Muscle of leg (tissue), 3 donors: ENCODE measurements at regions not wholly inside any gene's neighbourhood (a gene's known extent, or its start where the extent isn't known, plus 50 kb on each side); places are given as distances from the start of the nearest gene placed in this dataset.

Experiments used
- DNase-seq: peaks from one replicate; pipeline ENCODE4 v3.0.0; 2013
- H3K27ac ChIP-seq: one replicate; pipeline ENCODE4 v1.5.1; 2013; ENCODE audit warnings: mild to moderate bottlenecking, low read length, control low read depth
- H3K27me3 ChIP-seq: one replicate; pipeline ENCODE4 v1.6.1; 2013; ENCODE audit warnings: low read length; ENCODE audit not compliant: control insufficient read depth, insufficient read depth
- H3K36me3 ChIP-seq: one replicate; pipeline ENCODE4 v1.6.1; 2013; ENCODE audit warnings: low read length; ENCODE audit not compliant: control insufficient read depth, insufficient read depth
- H3K4me1 ChIP-seq: one replicate; pipeline ENCODE4 v1.6.1; 2013; ENCODE audit warnings: low read length; ENCODE audit not compliant: control insufficient read depth, insufficient read depth
- H3K4me3 ChIP-seq: one replicate; pipeline ENCODE4 v1.5.1; 2013; ENCODE audit warnings: low read length, control low read depth
- H3K9me3 ChIP-seq: replicated peaks from 2 replicates; pipeline ENCODE4 v1.6.1; 2013; ENCODE audit warnings: low read depth, low read length; ENCODE audit not compliant: control insufficient read depth
- WGBS: methylation state at CpG from one replicate; pipeline ENCODE4 v1.1.5; 2013; ENCODE audit warnings: missing lambda C conversion rate; ENCODE audit not compliant: insufficient coverage; 5-methylcytosine and 5-hydroxymethylcytosine counted together

GRCh38 chr18:24897461-24897860, 437.0 kb downstream of the HRH4 start:
- Histone ChIP-seq H3K9me3 (no peaks in the 10 kb centered on the region), H3K36me3 (no peaks in the 10 kb centered on the region), H3K27me3 (no peaks in the 10 kb centered on the region), H3K4me1 (no peaks in the 10 kb centered on the region), H3K27ac (no peak overlapping the region), H3K4me3 (no peak overlapping the region)
- no peak for DNase-seq
- WGBS: no CpG with 5 or more reads among the region's 1 CpG

- peaks cover 5% of the 10 kb centered on the region for H3K4me1 ChIP-seq
- H3K36me3 ChIP-seq: no peaks in the 10 kb centered on the region
- H3K27me3 ChIP-seq: no peaks in the 10 kb centered on the region
- H3K9me3 ChIP-seq: no peaks in the 10 kb centered on the region
- no peak overlapping the region for H3K4me3 ChIP-seq
- H3K27ac ChIP-seq: no peak overlapping the region
- peak; percentile 88 for DNase-seq
Measured at GRCh38 chr18:24910221-24910620, 441.7 kb downstream of the ZNF521 start.

- peak; percentile 68 for DNase-seq
- no peaks in the 10 kb centered on the region for H3K9me3 ChIP-seq
- peaks cover 5% of the 10 kb centered on the region for H3K4me1 ChIP-seq
- H3K4me3 ChIP-seq: no peak overlapping the region
- no peaks in the 10 kb centered on the region for H3K36me3 ChIP-seq
- H3K27me3 ChIP-seq: no peaks in the 10 kb centered on the region
- peak overlapping the region; percentile 8 for H3K27ac ChIP-seq
- WGBS: 33% methylated on average over 1 of the region's 8 CpGs
Measured at GRCh38 chr18:24913507-24914170, 438.3 kb downstream of the ZNF521 start.

GRCh38 chr18:24914171-24914525, 437.8 kb downstream of the ZNF521 start:
- DNase-seq: no peak
- 0% methylated on average over 1 of the region's 1 CpG for WGBS
- Histone ChIP-seq H3K4me1 (peaks cover 5% of the 10 kb centered on the region), H3K27ac (peak overlapping the region; percentile 8), H3K36me3 (no peaks in the 10 kb centered on the region), H3K27me3 (no peaks in the 10 kb centered on the region), H3K9me3 (no peaks in the 10 kb centered on the region), H3K4me3 (no peak overlapping the region)

- 59% methylated on average over 3 of the region's 8 CpGs for WGBS
Measured at GRCh38 chr18:24914685-24915084, 437.3 kb downstream of the ZNF521 start.

GRCh38 chr18:24915547-24915946, 436.4 kb downstream of the ZNF521 start:
- no peak overlapping the region for H3K27ac ChIP-seq
- peaks cover 5% of the 10 kb centered on the region for H3K4me1 ChIP-seq
- H3K4me3 ChIP-seq: no peak overlapping the region
- H3K36me3 ChIP-seq: no peaks in the 10 kb centered on the region
- no peaks in the 10 kb centered on the region for H3K27me3 ChIP-seq
- WGBS: no CpG with 5 or more reads among the region's 4 CpGs
- no peaks in the 10 kb centered on the region for H3K9me3 ChIP-seq
- no peak for DNase-seq

More at GRCh38 chr18:24914685-24915084, 437.3 kb downstream of the ZNF521 start:
- Histone ChIP-seq H3K27me3 (no peaks in the 10 kb centered on the region), H3K36me3 (no peaks in the 10 kb centered on the region), H3K4me1 (peaks cover 5% of the 10 kb centered on the region), H3K9me3 (no peaks in the 10 kb centered on the region), H3K4me3 (no peak overlapping the region), H3K27ac (no peak overlapping the region)
- DNase-seq: no peak

GRCh38 chr18:24917767-24918166, 434.2 kb downstream of the ZNF521 start:
- peaks cover 5% of the 10 kb centered on the region for H3K4me1 ChIP-seq
- no peak for DNase-seq
- WGBS: 40% methylated on average over 6 of the region's 9 CpGs
- H3K4me3 ChIP-seq: no peak overlapping the region
- H3K27me3 ChIP-seq: no peaks in the 10 kb centered on the region
- no peaks in the 10 kb centered on the region for H3K36me3 ChIP-seq
- no peak overlapping the region for H3K27ac ChIP-seq
- no peaks in the 10 kb centered on the region for H3K9me3 ChIP-seq

- H3K27me3 ChIP-seq: no peaks in the 10 kb centered on the region
- no peaks in the 10 kb centered on the region for H3K36me3 ChIP-seq
- no peaks in the 10 kb centered on the region for H3K9me3 ChIP-seq
- H3K4me3 ChIP-seq: no peak overlapping the region
- H3K4me1 ChIP-seq: peaks cover 5% of the 10 kb centered on the region
- H3K27ac ChIP-seq: no peak overlapping the region
- peak; percentile 52 for DNase-seq
- WGBS: 81% methylated on average over 3 of the region's 6 CpGs
Measured at GRCh38 chr18:24918257-24918656, 433.7 kb downstream of the ZNF521 start.

GRCh38 chr18:24919181-24919797, 432.7 kb downstream of the ZNF521 start:
- Histone ChIP-seq H3K4me1 (no peaks in the 10 kb centered on the region), H3K9me3 (no peaks in the 10 kb centered on the region), H3K27ac (no peak overlapping the region), H3K36me3 (no peaks in the 10 kb centered on the region), H3K4me3 (no peak overlapping the region), H3K27me3 (no peaks in the 10 kb centered on the region)
- no peak for DNase-seq
- 87% methylated on average over 5 of the region's 10 CpGs for WGBS

GRCh38 chr18:24922491-24922890, 429.5 kb downstream of the ZNF521 start:
- Histone ChIP-seq H3K27ac (no peak overlapping the region), H3K36me3 (no peaks in the 10 kb centered on the region), H3K4me1 (peaks cover under 1% of the 10 kb centered on the region), H3K27me3 (no peaks in the 10 kb centered on the region), H3K4me3 (no peak overlapping the region), H3K9me3 (no peaks in the 10 kb centered on the region)
- no peak for DNase-seq
- no CpG with 5 or more reads among the region's 4 CpGs for WGBS
